T-cell (primary cell): ENCODE measurements at regions not wholly inside any gene's neighbourhood (a gene's known extent, or its start where the extent isn't known, plus 50 kb on each side); places are given as distances from the start of the nearest gene placed in this dataset.

ENCODE experiments used
- ATAC-seq, 4 experiments: fragments of 200-7000 bp in 3 of 4; fragments of 150-1000 bp in 1 of 4; cut with Tn5 transposase; replicated peaks in 1 of 4; 1 replicate in 3 of 4; 2 replicates in 1 of 4; pipeline ENCODE4 v1.10.0; 2021; ENCODE audit warnings: moderate library complexity in 3 of 4, mild to moderate bottlenecking in 2 of 4, moderate number of reproducible peaks in 1 of 4
- CTCF ChIA-PET, 2 donors: fragments of 300-600 bp; sonication (Branson Sonifier 250); formaldehyde crosslinking; loops; one replicate each; lab custom pipeline; 2022; ENCODE audit warnings: antibody characterized with exemption in 2 of 2; lab: Charles Lee
- POLR2A ChIA-PET, 2 donors: fragments of 300-600 bp; sonication (Branson Sonifier 250); formaldehyde crosslinking; loops; one replicate each; lab custom pipeline; 2022; ENCODE audit warnings: antibody characterized with exemption in 2 of 2; lab: Charles Lee
- DNase-seq, 35 experiments: peaks; one replicate each; pipeline versions ENCODE4 v3.0.0 to v3.0.0-alpha.2; 2013 to 2023
- H3K27ac ChIP-seq: one replicate; pipeline ENCODE4 v1.5.1; 2013; ENCODE audit warnings: low read length
- H3K27me3 ChIP-seq, 2 experiments: replicated peaks in 1 of 2; 1 replicate in 1 of 2; 2 replicates in 1 of 2; pipeline versions ENCODE4 v1.6.1 to v1.7.0; 2013; ENCODE audit warnings: low read length in 1 of 2, mixed read lengths in 1 of 2; ENCODE audit not compliant: control insufficient read depth in 2 of 2, insufficient read depth in 2 of 2; ENCODE audit errors: extremely low read depth in 1 of 2
- H3K36me3 ChIP-seq, 2 donors: 1 replicate in 1 of 2; 2 replicates in 1 of 2; pipeline versions ENCODE4 v1.6.1 to v1.7.0; 2013; ENCODE audit warnings: low read length in 1 of 2; ENCODE audit not compliant: control insufficient read depth in 2 of 2, insufficient read depth in 1 of 2; ENCODE audit errors: extremely low read depth in 1 of 2
- H3K4me1 ChIP-seq, 2 experiments: 1 replicate in 1 of 2; 2 replicates in 1 of 2; pipeline versions ENCODE4 v1.6.1 to v1.7.0; 2013; ENCODE audit warnings: low read length in 2 of 2, mixed read lengths in 1 of 2; ENCODE audit not compliant: insufficient read depth in 2 of 2, control insufficient read depth in 1 of 2; ENCODE audit errors: extremely low read depth in 1 of 2
- H3K4me3 ChIP-seq, 2 donors: 1 replicate in 1 of 2; 2 replicates in 1 of 2; pipeline versions ENCODE4 v1.5.1 to v1.7.0; 2013; ENCODE audit warnings: mild to moderate bottlenecking in 2 of 2, low read length in 1 of 2, moderate library complexity in 1 of 2; ENCODE audit not compliant: control insufficient read depth in 1 of 2; ENCODE audit errors: extremely low read depth in 1 of 2
- H3K9me3 ChIP-seq: 2 replicates; pipeline ENCODE4 v1.7.0; 2013
- H3K27ac Mint-ChIP-seq, 2 donors: one replicate each; pipeline ENCODE4 v1.8.0; 2020 to 2021; ENCODE audit warnings: mild to moderate bottlenecking in 2 of 2, mixed read lengths in 2 of 2
- H3K27me3 Mint-ChIP-seq, 2 donors: one replicate each; pipeline ENCODE4 v1.8.0; 2021 to 2022; ENCODE audit warnings: mixed read lengths in 2 of 2
- H3K36me3 Mint-ChIP-seq: one replicate; pipeline ENCODE4 v1.8.0; 2021; ENCODE audit warnings: mixed read lengths
- H3K4me1 Mint-ChIP-seq, 3 donors: one replicate each; pipeline ENCODE4 v1.8.0; 2020 to 2022; ENCODE audit warnings: mixed read lengths in 3 of 3, mild to moderate bottlenecking in 1 of 3
- H3K4me3 Mint-ChIP-seq, 3 donors: one replicate each; pipeline ENCODE4 v1.8.0; 2020 to 2022; ENCODE audit warnings: mild to moderate bottlenecking in 3 of 3, mixed read lengths in 3 of 3, moderate library complexity in 3 of 3
- H3K9me3 Mint-ChIP-seq, 3 donors: one replicate each; pipeline ENCODE4 v1.8.0; 2020 to 2022; ENCODE audit warnings: mixed read lengths in 3 of 3
- WGBS: methylation state at CpG from one replicate; pipeline ENCODE4 v1.1.5; 2013; ENCODE audit warnings: missing lambda C conversion rate; ENCODE audit not compliant: insufficient coverage; 5-methylcytosine and 5-hydroxymethylcytosine counted together

GRCh38 chr13:66208589-66208988 lies 1021.5 kb downstream of the PCDH9 start:
- no peak for ATAC-seq
- H3K9me3 Mint-ChIP-seq, result peaks cover 4 to 21% (median 4%) of the 10 kb centered on the region in 3 donors
- no peak overlapping the region for H3K27ac Mint-ChIP-seq
- H3K4me3 Mint-ChIP-seq, result no peak overlapping the region
- ChIA-PET POLR2A (interaction anchor here in 1 of 2 donors (0.5 kb wide), 1 partner anchor 15 kb away, joined by 3 read pairs; no protein-coding TSS in a partner anchor), CTCF (no interaction called here)
- WGBS, result no CpG with 5 or more reads among the region's 3 CpGs
- no peaks in the 10 kb centered on the region for H3K36me3 Mint-ChIP-seq
- no peak for DNase-seq
- no peaks in the 10 kb centered on the region for H3K4me1 ChIP-seq
- H3K4me3 ChIP-seq, result no peak overlapping the region
- no peaks in the 10 kb centered on the region for H3K36me3 ChIP-seq
- H3K9me3 ChIP-seq, result no peaks in the 10 kb centered on the region
- H3K27ac ChIP-seq, result no peak overlapping the region
- H3K27me3 ChIP-seq, result no peaks in the 10 kb centered on the region
- no peaks in the 10 kb centered on the region for H3K4me1 Mint-ChIP-seq
- H3K27me3 Mint-ChIP-seq, result no peaks in the 10 kb centered on the region

- CTCF ChIA-PET, result no interaction called here
- Histone ChIP-seq H3K27ac (no peak overlapping the region), H3K27me3 (no peaks in the 10 kb centered on the region), H3K4me1 (no peaks in the 10 kb centered on the region), H3K9me3 (no peaks in the 10 kb centered on the region), H3K36me3 (no peaks in the 10 kb centered on the region), H3K4me3 (no peak overlapping the region)
- ATAC-seq (no peak), DNase-seq (no peak)
- POLR2A ChIA-PET, result no interaction called here
- H3K27me3 Mint-ChIP-seq, result no peaks in the 10 kb centered on the region
- peaks cover 2 to 24% (median 10%) of the 10 kb centered on the region in 3 donors for H3K9me3 Mint-ChIP-seq
- H3K27ac Mint-ChIP-seq, result no peak overlapping the region
- no peak overlapping the region for H3K4me3 Mint-ChIP-seq
- no peaks in the 10 kb centered on the region for H3K36me3 Mint-ChIP-seq
- 83% methylated on average over 1 of the region's 1 CpG for WGBS
- no peaks in the 10 kb centered on the region for H3K4me1 Mint-ChIP-seq
Measured at GRCh38 chr13:66207610-66208009, 1022.5 kb downstream of the PCDH9 start.

- Mint-ChIP-seq H3K9me3 (peaks cover 2 to 18% (median 10%) of the 10 kb centered on the region in 3 donors), H3K36me3 (no peaks in the 10 kb centered on the region)
Measured at GRCh38 chr13:66205807-66206206, 1024.3 kb downstream of the PCDH9 start.

GRCh38 chr13:66200555-66200954 lies 1029.6 kb downstream of the PCDH9 start:
- no peak overlapping the region for H3K27ac ChIP-seq

More at GRCh38 chr13:66205807-66206206, 1024.3 kb downstream of the PCDH9 start:
- ATAC-seq (no peak), DNase-seq (no peak)
- H3K36me3 ChIP-seq, result no peaks in the 10 kb centered on the region
- 86% methylated on average over 1 of the region's 2 CpGs for WGBS
- H3K9me3 ChIP-seq, result no peaks in the 10 kb centered on the region
- Mint-ChIP-seq H3K27me3 (no peaks in the 10 kb centered on the region), H3K4me1 (no peaks in the 10 kb centered on the region), H3K4me3 (no peak overlapping the region), H3K27ac (no peak overlapping the region)
- no peaks in the 10 kb centered on the region for H3K27me3 ChIP-seq
- H3K4me3 ChIP-seq, result no peak overlapping the region
- CTCF ChIA-PET, result no interaction called here
- no peaks in the 10 kb centered on the region for H3K4me1 ChIP-seq
- H3K27ac ChIP-seq, result no peak overlapping the region
- POLR2A ChIA-PET, result no interaction called here

GRCh38 chr13:66195238-66195637 lies 1034.9 kb downstream of the PCDH9 start:
- POLR2A ChIA-PET, result interaction anchor here in 1 of 2 donors (0.6 kb wide), 1 partner anchor 44 kb away, joined by 5 read pairs; no protein-coding TSS in a partner anchor
- no CpG with 5 or more reads among the region's 1 CpG for WGBS
- no peaks in the 10 kb centered on the region for H3K27me3 ChIP-seq
- no peak overlapping the region for H3K4me3 ChIP-seq
- H3K27me3 Mint-ChIP-seq, result no peaks in the 10 kb centered on the region
- CTCF ChIA-PET, result no interaction called here
- no peaks in the 10 kb centered on the region for H3K4me1 ChIP-seq
- peaks cover 7 to 27% (median 9%) of the 10 kb centered on the region in 3 donors for H3K9me3 Mint-ChIP-seq
- no peak overlapping the region for H3K27ac ChIP-seq
- no peaks in the 10 kb centered on the region for H3K9me3 ChIP-seq
- no peaks in the 10 kb centered on the region for H3K36me3 Mint-ChIP-seq
- H3K36me3 ChIP-seq, result no peaks in the 10 kb centered on the region
- no peaks in the 10 kb centered on the region for H3K4me1 Mint-ChIP-seq
- ATAC-seq, result no peak
- no peak overlapping the region for H3K27ac Mint-ChIP-seq
- H3K4me3 Mint-ChIP-seq, result no peak overlapping the region
- no peak for DNase-seq

More at GRCh38 chr13:66200555-66200954, 1029.6 kb downstream of the PCDH9 start:
- Histone ChIP-seq H3K4me3 (no peak overlapping the region), H3K4me1 (no peaks in the 10 kb centered on the region), H3K9me3 (no peaks in the 10 kb centered on the region), H3K36me3 (no peaks in the 10 kb centered on the region), H3K27me3 (no peaks in the 10 kb centered on the region)
- Mint-ChIP-seq H3K27me3 (no peaks in the 10 kb centered on the region), H3K4me1 (no peaks in the 10 kb centered on the region), H3K36me3 (no peaks in the 10 kb centered on the region), H3K27ac (no peak overlapping the region), H3K9me3 (peaks cover 10 to 28% (median 13%) of the 10 kb centered on the region in 3 donors), H3K4me3 (no peak overlapping the region)
- POLR2A ChIA-PET, result no interaction called here
- CTCF ChIA-PET, result no interaction called here
- DNase-seq (no peak), ATAC-seq (no peak)

- no peaks in the 10 kb centered on the region for H3K4me1 Mint-ChIP-seq
- ATAC-seq (no peak), DNase-seq (no peak)
- H3K36me3 Mint-ChIP-seq, result no peaks in the 10 kb centered on the region
- no peak overlapping the region for H3K27ac Mint-ChIP-seq
- no peak overlapping the region for H3K4me3 Mint-ChIP-seq
- Histone ChIP-seq H3K4me1 (no peaks in the 10 kb centered on the region), H3K27ac (no peak overlapping the region), H3K36me3 (no peaks in the 10 kb centered on the region), H3K4me3 (no peak overlapping the region), H3K9me3 (no peaks in the 10 kb centered on the region), H3K27me3 (no peaks in the 10 kb centered on the region)
- no CpG with 5 or more reads among the region's 1 CpG for WGBS
- ChIA-PET POLR2A (no interaction called here), CTCF (no interaction called here)
- H3K27me3 Mint-ChIP-seq, result no peaks in the 10 kb centered on the region
- peaks cover 0 to 5% (median 0%) of the 10 kb centered on the region in 3 donors for H3K9me3 Mint-ChIP-seq
Measured at GRCh38 chr13:66189986-66190385, 1040.2 kb downstream of the PCDH9 start.

GRCh38 chr13:66180836-66181235 lies 1049.3 kb downstream of the PCDH9 start:
- H3K9me3 ChIP-seq, result no peaks in the 10 kb centered on the region
- no peak overlapping the region for H3K4me3 Mint-ChIP-seq
- H3K27me3 ChIP-seq, result no peaks in the 10 kb centered on the region
- DNase-seq (no peak), ATAC-seq (no peak)
- peaks cover 0 to 8% (median 2%) of the 10 kb centered on the region in 3 donors for H3K9me3 Mint-ChIP-seq
- 100% methylated on average over 1 of the region's 2 CpGs for WGBS
- no peak overlapping the region for H3K27ac ChIP-seq
- ChIA-PET CTCF (no interaction called here), POLR2A (no interaction called here)
- no peak overlapping the region for H3K27ac Mint-ChIP-seq
- no peaks in the 10 kb centered on the region for H3K36me3 Mint-ChIP-seq
- no peaks in the 10 kb centered on the region for H3K27me3 Mint-ChIP-seq
- no peak overlapping the region for H3K4me3 ChIP-seq
- no peaks in the 10 kb centered on the region for H3K36me3 ChIP-seq
- no peaks in the 10 kb centered on the region for H3K4me1 Mint-ChIP-seq
- no peaks in the 10 kb centered on the region for H3K4me1 ChIP-seq
